Esophagus squamous epithelium (tissue), 4 donors: ENCODE measurements at regions not wholly inside any gene's neighbourhood (a gene's known extent, or its start where the extent isn't known, plus 50 kb on each side); places are given as distances from the start of the nearest gene placed in this dataset.

Source experiments
- POLR2A ChIP-seq, 4 donors: fragments of 450-650 bp; IDR thresholded peaks; one replicate each; pipeline ENCODE4 v1.6.1; 2017; ENCODE audit warnings: antibody characterized with exemption in 4 of 4, mild to moderate bottlenecking in 4 of 4, moderate library complexity in 3 of 4
- TF ChIP-seq, protein P1 (sequence below), 6 experiments: fragments of 450-650 bp in 4 of 6; fragments of 200-600 bp in 2 of 6; sonication (generic) in 2 of 6; IDR thresholded peaks; one replicate each; pipeline ENCODE4 v1.5.1; 2016 to 2019; ENCODE audit warnings: antibody characterized with exemption in 6 of 6, mild to moderate bottlenecking in 4 of 6, moderate library complexity in 4 of 6

DNA sequence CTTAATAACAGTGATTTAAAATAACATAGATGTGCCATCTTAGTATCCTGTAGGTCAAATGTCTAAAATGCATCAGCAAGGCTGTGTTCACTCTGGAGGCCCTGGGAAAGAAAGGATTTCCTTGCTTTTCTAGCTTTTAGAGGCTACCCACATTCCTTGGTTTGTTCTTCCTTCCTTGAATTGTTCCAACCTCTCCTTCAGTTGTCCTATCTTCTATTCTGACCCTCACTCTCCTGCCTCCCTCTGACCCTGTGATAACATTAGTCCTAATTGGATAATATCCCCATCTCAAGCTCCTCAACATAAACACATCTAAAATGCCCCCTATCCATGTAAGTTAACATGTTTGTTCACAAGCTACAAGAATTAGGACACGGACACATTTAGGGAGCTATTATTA, 733.5 kb downstream of the SOCS6 start:
- TF ChIP-seq, protein P1, sequence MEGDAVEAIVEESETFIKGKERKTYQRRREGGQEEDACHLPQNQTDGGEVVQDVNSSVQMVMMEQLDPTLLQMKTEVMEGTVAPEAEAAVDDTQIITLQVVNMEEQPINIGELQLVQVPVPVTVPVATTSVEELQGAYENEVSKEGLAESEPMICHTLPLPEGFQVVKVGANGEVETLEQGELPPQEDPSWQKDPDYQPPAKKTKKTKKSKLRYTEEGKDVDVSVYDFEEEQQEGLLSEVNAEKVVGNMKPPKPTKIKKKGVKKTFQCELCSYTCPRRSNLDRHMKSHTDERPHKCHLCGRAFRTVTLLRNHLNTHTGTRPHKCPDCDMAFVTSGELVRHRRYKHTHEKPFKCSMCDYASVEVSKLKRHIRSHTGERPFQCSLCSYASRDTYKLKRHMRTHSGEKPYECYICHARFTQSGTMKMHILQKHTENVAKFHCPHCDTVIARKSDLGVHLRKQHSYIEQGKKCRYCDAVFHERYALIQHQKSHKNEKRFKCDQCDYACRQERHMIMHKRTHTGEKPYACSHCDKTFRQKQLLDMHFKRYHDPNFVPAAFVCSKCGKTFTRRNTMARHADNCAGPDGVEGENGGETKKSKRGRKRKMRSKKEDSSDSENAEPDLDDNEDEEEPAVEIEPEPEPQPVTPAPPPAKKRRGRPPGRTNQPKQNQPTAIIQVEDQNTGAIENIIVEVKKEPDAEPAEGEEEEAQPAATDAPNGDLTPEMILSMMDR (IDR thresholded peaks at IDR 0.05) = no peak
- TF ChIP-seq POLR2A (IDR thresholded peaks at IDR 0.05) = no peak
